ENCODE measurements at regions not wholly inside any gene's neighbourhood (a gene's known extent, or its start where the extent isn't known, plus 50 kb on each side); places are given as distances from the start of the nearest gene placed in this dataset.

DNA sequence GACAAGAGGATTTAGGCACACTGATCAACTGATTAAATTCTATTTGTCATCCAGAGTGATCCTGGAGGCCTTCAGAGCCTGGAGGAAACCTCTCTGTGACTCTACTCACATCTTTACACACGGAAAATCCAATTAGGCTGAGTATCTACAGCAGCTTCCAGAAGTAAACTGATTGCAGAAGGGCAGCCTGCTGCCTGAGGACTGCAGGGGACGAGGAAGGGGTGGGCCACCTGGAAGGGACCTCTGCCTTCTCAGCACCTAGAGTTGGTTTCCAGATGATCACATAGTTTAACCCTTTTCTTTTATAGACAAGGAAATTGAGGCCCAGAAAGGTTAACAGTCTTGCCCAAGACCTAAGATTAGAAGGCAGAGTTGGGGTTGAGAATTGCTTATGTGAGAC is 206.1 kb downstream of the DAD1 start:
- no peak overlapping the region for H3K4me3 Mint-ChIP-seq
- no peak for DNase-seq (ENCODE audit: low read depth, low spot score)
- no peaks in the 10 kb centered on the region for H3K9me3 Mint-ChIP-seq
- H3K36me3 Mint-ChIP-seq (ENCODE audit: low read depth), result no peaks in the 10 kb centered on the region
- H3K27ac Mint-ChIP-seq (ENCODE audit: unreplicated experiment), result no peak overlapping the region
- H3K4me1 Mint-ChIP-seq, result peaks cover 6% of the 10 kb centered on the region
- peaks cover 14% of the 10 kb centered on the region for H3K27me3 Mint-ChIP-seq (ENCODE audit: low read depth)
- TF ChIP-seq, protein P1, sequence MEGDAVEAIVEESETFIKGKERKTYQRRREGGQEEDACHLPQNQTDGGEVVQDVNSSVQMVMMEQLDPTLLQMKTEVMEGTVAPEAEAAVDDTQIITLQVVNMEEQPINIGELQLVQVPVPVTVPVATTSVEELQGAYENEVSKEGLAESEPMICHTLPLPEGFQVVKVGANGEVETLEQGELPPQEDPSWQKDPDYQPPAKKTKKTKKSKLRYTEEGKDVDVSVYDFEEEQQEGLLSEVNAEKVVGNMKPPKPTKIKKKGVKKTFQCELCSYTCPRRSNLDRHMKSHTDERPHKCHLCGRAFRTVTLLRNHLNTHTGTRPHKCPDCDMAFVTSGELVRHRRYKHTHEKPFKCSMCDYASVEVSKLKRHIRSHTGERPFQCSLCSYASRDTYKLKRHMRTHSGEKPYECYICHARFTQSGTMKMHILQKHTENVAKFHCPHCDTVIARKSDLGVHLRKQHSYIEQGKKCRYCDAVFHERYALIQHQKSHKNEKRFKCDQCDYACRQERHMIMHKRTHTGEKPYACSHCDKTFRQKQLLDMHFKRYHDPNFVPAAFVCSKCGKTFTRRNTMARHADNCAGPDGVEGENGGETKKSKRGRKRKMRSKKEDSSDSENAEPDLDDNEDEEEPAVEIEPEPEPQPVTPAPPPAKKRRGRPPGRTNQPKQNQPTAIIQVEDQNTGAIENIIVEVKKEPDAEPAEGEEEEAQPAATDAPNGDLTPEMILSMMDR (conservative IDR thresholded peaks at IDR 0.05), result no peak

DNA sequence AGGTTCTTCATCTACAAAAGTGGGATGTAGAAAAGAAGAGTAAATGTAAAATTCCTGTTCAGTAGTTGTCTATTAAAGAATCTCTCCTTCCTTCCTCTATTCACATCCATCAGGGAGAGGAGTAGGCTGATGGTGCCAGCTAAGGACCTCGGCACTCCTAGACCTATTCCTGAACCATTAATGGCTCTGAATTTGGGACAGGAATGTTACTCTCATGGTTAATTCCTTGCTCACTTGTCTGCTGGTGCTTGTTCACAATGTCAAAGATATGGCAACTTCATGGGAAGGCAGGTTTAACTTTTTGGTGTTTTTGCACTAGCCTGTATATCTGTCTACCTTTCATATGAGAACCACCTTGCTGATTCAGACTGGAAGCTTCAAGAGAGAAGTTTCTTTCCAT is 206.6 kb downstream of the DAD1 start:
- H3K27ac Mint-ChIP-seq (ENCODE audit: unreplicated experiment), result no peak overlapping the region
- no peaks in the 10 kb centered on the region for H3K36me3 Mint-ChIP-seq (ENCODE audit: low read depth)
- no peak for DNase-seq (ENCODE audit: low read depth, low spot score)
- H3K4me1 Mint-ChIP-seq, result peaks cover 2% of the 10 kb centered on the region
- no peak overlapping the region for H3K4me3 Mint-ChIP-seq
- H3K9me3 Mint-ChIP-seq, result no peaks in the 10 kb centered on the region
- peaks cover 14% of the 10 kb centered on the region for H3K27me3 Mint-ChIP-seq (ENCODE audit: low read depth)
- TF ChIP-seq, protein P1 (conservative IDR thresholded peaks at IDR 0.05), result no peak

DNA sequence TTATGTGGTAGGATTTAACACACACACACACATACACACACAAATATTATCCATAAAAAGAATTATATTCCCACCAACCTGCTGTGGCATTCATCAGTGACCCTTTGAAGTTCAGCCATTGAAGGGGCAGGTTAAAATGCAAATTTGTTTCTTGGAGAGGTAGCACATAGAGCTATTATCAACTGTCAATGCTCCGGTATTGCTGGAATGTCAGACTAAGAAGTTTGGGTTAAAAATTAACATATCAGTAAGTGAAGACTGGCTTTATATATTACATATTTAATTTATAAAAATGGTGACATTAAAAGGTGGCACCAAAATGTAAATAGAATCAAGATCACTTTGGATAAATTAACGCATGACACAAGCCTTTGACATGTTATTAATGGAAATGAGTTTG is 207.3 kb downstream of the DAD1 start:
- Mint-ChIP-seq H3K9me3 (no peaks in the 10 kb centered on the region), H3K4me3 (no peak overlapping the region)

DNA sequence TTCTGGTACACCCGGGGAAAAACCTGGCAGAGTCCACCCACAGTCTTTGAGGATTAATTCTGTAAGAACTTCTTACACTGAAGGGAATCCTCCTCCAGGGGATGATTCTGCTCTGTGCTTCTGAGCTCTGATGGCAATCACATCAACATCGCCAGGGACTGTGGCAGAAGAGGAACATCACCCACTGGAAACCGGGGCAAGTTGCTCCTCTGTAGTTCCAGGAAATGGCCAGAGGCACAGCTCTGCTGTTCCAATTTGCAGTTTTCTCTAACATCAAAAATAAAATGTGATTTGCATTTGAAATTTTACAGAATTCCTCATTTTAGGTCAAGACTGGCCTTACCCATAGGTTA is 207.6 kb downstream of the DAD1 start:
- no peak overlapping the region for H3K27ac Mint-ChIP-seq (ENCODE audit: unreplicated experiment)
- H3K27me3 Mint-ChIP-seq (ENCODE audit: low read depth), result peaks cover 11% of the 10 kb centered on the region
- no peaks in the 10 kb centered on the region for H3K4me1 Mint-ChIP-seq
- TF ChIP-seq, protein P1 (conservative IDR thresholded peaks at IDR 0.05), result no peak
- no peak for DNase-seq (ENCODE audit: low read depth, low spot score)
- no peaks in the 10 kb centered on the region for H3K36me3 Mint-ChIP-seq (ENCODE audit: low read depth)
- no peaks in the 10 kb centered on the region for H3K9me3 Mint-ChIP-seq
- H3K4me3 Mint-ChIP-seq, result no peak overlapping the region

More for the DNA sequence above, 207.3 kb downstream of the DAD1 start:
- no peak for DNase-seq (ENCODE audit: low read depth, low spot score)
- Mint-ChIP-seq H3K27ac (ENCODE audit: unreplicated experiment) (no peak overlapping the region), H3K36me3 (ENCODE audit: low read depth) (no peaks in the 10 kb centered on the region), H3K27me3 (ENCODE audit: low read depth) (peaks cover 14% of the 10 kb centered on the region), H3K4me1 (no peaks in the 10 kb centered on the region)
- TF ChIP-seq, protein P1 (conservative IDR thresholded peaks at IDR 0.05), result no peak

DNA sequence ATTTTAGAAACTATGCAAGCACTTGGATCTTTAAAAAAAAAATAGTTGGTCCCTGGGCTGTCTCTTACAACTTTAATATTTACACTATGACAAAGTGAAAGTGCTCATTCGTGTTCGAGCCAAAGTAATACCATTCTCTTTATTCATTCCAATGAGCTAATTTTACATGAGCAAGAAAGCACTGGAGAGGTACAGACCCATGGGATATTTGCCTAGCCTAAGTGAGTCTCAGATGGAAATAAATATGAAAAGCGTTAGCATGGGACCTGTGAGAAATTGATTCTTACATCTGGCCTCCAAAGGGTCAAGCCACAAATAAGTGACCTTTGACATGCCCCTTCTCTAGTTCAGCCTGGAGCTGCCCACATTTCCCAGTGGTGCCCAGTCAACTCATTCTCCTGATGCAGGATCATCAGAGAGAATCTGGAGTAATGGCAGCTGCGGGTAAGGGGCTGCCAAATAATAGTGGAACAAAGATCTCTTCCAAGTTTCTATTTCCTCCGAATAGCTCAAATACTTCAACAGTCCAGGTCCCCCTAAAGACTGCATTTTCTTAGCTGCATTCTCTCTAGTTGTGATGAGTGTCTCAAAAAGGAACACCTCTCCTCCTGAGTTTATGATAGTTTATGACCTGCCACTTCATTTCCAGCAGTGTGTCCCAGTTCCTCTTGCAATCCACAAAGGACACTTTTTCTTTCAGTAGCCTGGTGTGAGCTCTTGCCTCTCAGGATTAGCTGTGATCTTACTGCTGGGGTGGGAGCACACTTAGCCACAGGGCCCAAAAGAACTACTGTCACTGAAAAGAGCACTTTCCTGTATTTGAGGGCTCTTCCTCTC is 208.2 kb downstream of the DAD1 start:
- Mint-ChIP-seq H3K27me3 (ENCODE audit: low read depth) (peaks cover 10% of the 10 kb centered on the region), H3K4me1 (no peaks in the 10 kb centered on the region), H3K4me3 (no peak overlapping the region), H3K36me3 (ENCODE audit: low read depth) (no peaks in the 10 kb centered on the region), H3K27ac (ENCODE audit: unreplicated experiment) (no peak overlapping the region), H3K9me3 (no peaks in the 10 kb centered on the region)
- TF ChIP-seq, protein P1 (conservative IDR thresholded peaks at IDR 0.05), result no peak
- DNase-seq (ENCODE audit: low read depth, low spot score), result no peak

Measured in neural crest cell (in vitro differentiated cells).